Thyroid gland (tissue), 4 donors: ENCODE measurements at regions not wholly inside any gene's neighbourhood (a gene's known extent, or its start where the extent isn't known, plus 50 kb on each side); places are given as distances from the start of the nearest gene placed in this dataset.
"Not testable (repeated sequence)": the region's sequence is repeated elsewhere in the genome, so short reads cannot be mapped to it uniquely, and the experiment has no call there.

Experiments
- DNase-seq, 2 donors: peaks; one replicate each; pipeline ENCODE4 v3.0.0-alpha.2; 2019
- H3K27ac ChIP-seq, 3 donors: fragments of 200-600 bp; sonication (generic); 1 replicate in 2 of 3; 2 replicates in 1 of 3; pipeline ENCODE4 v1.5.1; 2016 to 2019; ENCODE audit warnings: mild to moderate bottlenecking in 1 of 3, moderate library complexity in 1 of 3
- H3K27me3 ChIP-seq: fragments of 200-600 bp; sonication (generic); one replicate; pipeline ENCODE4 v1.5.1; 2019
- H3K36me3 ChIP-seq, 2 donors: fragments of 200-600 bp; sonication (generic); one replicate each; pipeline ENCODE4 v1.5.1; 2016 to 2019
- H3K4me1 ChIP-seq, 2 donors: fragments of 200-600 bp; sonication (generic); one replicate each; pipeline ENCODE4 v1.5.1; 2017 to 2019
- H3K4me3 ChIP-seq, 3 donors: fragments of 200-600 bp; sonication (generic); replicated peaks in 1 of 3; 1 replicate in 2 of 3; 2 replicates in 1 of 3; pipeline ENCODE4 v1.5.1; 2016; ENCODE audit warnings: mild to moderate bottlenecking in 1 of 3
- H3K9me3 ChIP-seq: fragments of 200-600 bp; sonication (generic); one replicate; pipeline ENCODE4 v1.5.1; 2017
- POLR2A ChIP-seq, 2 donors: fragments of 450-650 bp; IDR thresholded peaks; one replicate each; pipeline ENCODE4 v1.6.1; 2017; ENCODE audit warnings: antibody characterized with exemption in 2 of 2, mild to moderate bottlenecking in 2 of 2, moderate library complexity in 1 of 2
- WGBS, 2 donors: methylation state at CpG; one replicate each; pipeline ENCODE4 v1.1.5; 2017; 5-methylcytosine and 5-hydroxymethylcytosine counted together
- intact Hi-C: fragments of 100-400 bp; cut with DNase I; formaldehyde crosslinking; loops from one replicate; pipeline ENCODE4 v1.15.1; 2023
- TF ChIP-seq, protein P1 (sequence below), 6 experiments: fragments of 200-600 bp in 3 of 6; fragments of 450-650 bp in 3 of 6; sonication (generic) in 3 of 6; IDR thresholded peaks; one replicate each; pipeline ENCODE4 v1.5.1; 2016 to 2019; ENCODE audit warnings: antibody characterized with exemption in 6 of 6, mild to moderate bottlenecking in 2 of 6, inconsistent platforms in 1 of 6, moderate library complexity in 1 of 6

GRCh38 chr2:131645177-131645765 is 117.6 kb downstream of the CCDC74A start:
- no peak for DNase-seq
- no peaks in the 10 kb centered on the region for H3K36me3 ChIP-seq
- no peak for TF ChIP-seq POLR2A (IDR thresholded peaks at IDR 0.05)
- TF ChIP-seq, protein P1, sequence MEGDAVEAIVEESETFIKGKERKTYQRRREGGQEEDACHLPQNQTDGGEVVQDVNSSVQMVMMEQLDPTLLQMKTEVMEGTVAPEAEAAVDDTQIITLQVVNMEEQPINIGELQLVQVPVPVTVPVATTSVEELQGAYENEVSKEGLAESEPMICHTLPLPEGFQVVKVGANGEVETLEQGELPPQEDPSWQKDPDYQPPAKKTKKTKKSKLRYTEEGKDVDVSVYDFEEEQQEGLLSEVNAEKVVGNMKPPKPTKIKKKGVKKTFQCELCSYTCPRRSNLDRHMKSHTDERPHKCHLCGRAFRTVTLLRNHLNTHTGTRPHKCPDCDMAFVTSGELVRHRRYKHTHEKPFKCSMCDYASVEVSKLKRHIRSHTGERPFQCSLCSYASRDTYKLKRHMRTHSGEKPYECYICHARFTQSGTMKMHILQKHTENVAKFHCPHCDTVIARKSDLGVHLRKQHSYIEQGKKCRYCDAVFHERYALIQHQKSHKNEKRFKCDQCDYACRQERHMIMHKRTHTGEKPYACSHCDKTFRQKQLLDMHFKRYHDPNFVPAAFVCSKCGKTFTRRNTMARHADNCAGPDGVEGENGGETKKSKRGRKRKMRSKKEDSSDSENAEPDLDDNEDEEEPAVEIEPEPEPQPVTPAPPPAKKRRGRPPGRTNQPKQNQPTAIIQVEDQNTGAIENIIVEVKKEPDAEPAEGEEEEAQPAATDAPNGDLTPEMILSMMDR (IDR thresholded peaks at IDR 0.05), result no peak
- no peaks in the 10 kb centered on the region for H3K27me3 ChIP-seq
- intact Hi-C loops, result no loop called here
- WGBS, 2 donors, result 90 to 94% methylated on average over 14 of the region's 14 CpGs
- no peak overlapping the region for H3K4me3 ChIP-seq
- H3K9me3 ChIP-seq, result no peaks in the 10 kb centered on the region
- no peak overlapping the region for H3K27ac ChIP-seq
- H3K4me1 ChIP-seq, result no peaks in the 10 kb centered on the region

- 84 to 90% methylated on average over 15 of the region's 15 CpGs for WGBS, 2 donors
- H3K4me3 ChIP-seq, H3K9me3 ChIP-seq, H3K4me1 ChIP-seq, H3K27me3 ChIP-seq, H3K36me3 ChIP-seq, intact Hi-C loops, DNase-seq, H3K27ac ChIP-seq: not testable (repeated sequence)
Measured at GRCh38 chr2:131646220-131646619, 118.5 kb downstream of the CCDC74A start.

DNA sequence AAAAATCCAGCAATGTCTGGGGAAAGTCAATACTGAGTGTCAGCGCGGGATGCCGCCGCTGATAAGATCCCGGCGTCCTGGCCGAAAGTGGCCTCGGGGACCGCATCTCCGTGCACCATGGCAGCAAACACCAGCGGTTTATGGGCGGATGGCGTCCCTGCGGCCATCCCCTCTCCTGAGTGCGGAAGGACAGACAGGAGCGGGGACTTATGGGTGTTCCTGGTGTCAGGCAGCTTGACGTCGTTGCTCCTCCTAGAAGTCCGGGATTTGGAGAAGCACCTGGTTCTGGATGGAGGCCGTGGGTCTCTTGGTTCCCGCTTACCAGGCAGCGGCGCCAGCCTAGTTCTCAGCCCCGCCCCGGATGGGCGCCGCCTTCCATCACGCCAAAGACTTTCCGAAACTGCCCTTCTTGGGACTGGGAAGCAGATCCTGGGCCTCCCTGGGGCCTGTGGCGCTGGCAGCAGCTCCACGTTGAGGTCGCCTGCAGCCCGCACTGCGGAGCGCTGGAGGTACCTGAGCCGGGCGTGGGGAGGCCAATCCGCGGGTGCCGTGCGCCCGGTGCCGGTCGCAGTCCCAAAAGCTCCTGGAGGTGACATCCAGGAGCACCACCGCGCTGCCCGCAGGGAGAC is 119.1 kb downstream of the CCDC74A start:
- Histone ChIP-seq H3K4me1 (no peaks in the 10 kb centered on the region), H3K36me3 (no peaks in the 10 kb centered on the region), H3K9me3 (no peaks in the 10 kb centered on the region), H3K4me3 (no peak overlapping the region), H3K27me3 (no peaks in the 10 kb centered on the region), H3K27ac (no peak overlapping the region)
- DNase-seq, result no peak
- WGBS, 2 donors, result 23 to 26% methylated on average over 21 to 47 of the region's 47 CpGs
- no peak for TF ChIP-seq POLR2A (IDR thresholded peaks at IDR 0.05)
- TF ChIP-seq, protein P1 (IDR thresholded peaks at IDR 0.05), result no peak
- intact Hi-C loops, result no loop called here

DNA sequence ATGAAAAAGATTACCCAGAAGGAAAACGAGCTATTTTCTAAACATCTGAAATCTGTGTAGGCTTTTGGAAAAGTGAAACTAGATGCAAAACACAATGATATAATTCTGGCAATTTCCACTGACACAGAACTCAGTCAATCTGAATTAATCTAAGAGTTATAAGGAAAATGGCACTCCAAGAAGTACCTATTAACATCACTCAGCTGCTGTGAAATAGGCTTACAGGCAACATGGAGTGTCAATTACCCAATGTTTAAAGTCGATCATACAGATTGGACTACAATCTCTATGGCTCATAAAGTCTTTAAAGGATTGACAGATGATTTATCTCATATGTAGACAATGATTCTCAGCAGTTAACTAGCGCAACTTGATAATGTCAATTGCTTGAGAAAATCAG is 120.9 kb downstream of the CCDC74A start:
- 75 to 83% methylated on average over 3 of the region's 3 CpGs for WGBS, 2 donors

GRCh38 chr2:131652246-131652645 is 124.6 kb downstream of the CCDC74A start:
- 65 to 96% methylated on average over 3 of the region's 3 CpGs for WGBS, 2 donors
- H3K4me3 ChIP-seq, H3K4me1 ChIP-seq, H3K27me3 ChIP-seq, intact Hi-C loops, H3K27ac ChIP-seq, H3K36me3 ChIP-seq, H3K9me3 ChIP-seq, DNase-seq: not testable (repeated sequence)

More for the DNA sequence above, 120.9 kb downstream of the CCDC74A start:
- H3K27ac ChIP-seq, H3K4me3 ChIP-seq, H3K4me1 ChIP-seq, DNase-seq, H3K9me3 ChIP-seq, H3K27me3 ChIP-seq, intact Hi-C loops, H3K36me3 ChIP-seq: not testable (repeated sequence)

DNA sequence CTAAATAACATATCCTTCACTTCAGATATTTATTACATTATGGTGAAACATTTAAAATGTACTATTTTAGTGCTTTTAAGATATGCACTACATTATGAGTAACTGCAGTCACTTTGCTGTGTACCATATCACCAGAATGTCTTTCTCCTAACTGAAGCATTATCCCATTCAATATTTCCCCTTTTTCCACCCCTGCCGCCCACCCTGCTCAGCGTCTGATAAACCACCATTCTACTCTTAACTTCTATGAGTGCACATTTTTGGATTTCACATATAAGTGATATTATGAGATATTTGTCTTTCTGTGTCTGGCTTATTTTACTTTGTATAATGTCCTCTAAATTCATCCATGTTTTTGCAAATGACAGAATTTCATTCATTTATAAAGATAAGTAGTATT is 126.4 kb downstream of the CCDC74A start:
- intact Hi-C loops, H3K36me3 ChIP-seq, H3K9me3 ChIP-seq, DNase-seq, H3K27ac ChIP-seq, H3K27me3 ChIP-seq, H3K4me3 ChIP-seq, H3K4me1 ChIP-seq: not testable (repeated sequence)
- 87 to 93% methylated on average over 2 of the region's 2 CpGs for WGBS, 2 donors

DNA sequence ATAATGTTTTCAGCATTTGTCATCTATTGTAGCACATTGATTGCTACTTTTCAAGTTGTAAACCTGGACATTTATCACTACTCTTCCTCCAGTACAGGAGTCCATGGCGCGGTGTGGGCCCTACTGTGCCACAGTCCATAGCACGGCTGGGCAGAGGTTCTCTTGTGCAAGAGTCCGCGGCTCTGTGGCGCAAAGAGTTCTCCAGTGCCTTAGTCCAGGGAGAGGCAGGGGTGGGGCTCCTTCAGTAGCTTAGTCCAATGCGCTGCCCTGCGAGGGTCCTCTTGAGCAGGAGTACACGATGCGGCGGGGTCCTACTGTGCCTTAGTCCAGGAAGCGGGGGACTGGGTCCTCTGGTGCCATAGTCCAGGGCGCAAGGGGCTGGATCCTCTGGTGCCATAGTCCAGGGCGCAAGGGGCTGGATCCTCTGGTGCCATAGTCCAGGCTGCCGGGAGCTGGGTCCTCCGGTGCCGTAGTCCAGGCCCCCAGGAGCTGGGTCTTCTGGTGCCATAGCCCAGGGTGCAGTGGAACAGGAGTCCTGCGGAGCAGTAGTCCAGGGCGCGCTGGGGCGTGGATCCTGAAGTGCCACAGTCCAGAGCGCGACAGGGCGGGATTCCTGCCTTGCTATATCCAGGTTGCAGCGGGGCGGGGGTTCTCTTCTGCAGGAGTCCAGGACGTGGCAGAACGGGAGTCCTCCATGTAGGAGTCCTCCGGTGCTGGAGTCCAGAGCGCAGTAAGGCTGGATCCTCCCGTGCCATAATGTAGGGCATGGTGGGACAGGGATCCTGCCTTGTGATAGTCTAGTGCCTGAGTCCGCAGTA is 129.3 kb downstream of the CCDC74A start:
- no peak overlapping the region for H3K4me3 ChIP-seq

More for the DNA sequence above, 129.3 kb downstream of the CCDC74A start:
- H3K27ac ChIP-seq, result no peak overlapping the region
- no peaks in the 10 kb centered on the region for H3K36me3 ChIP-seq
- intact Hi-C loops, result no loop called here
- H3K9me3 ChIP-seq, result no peaks in the 10 kb centered on the region
- peaks cover 0 to 4% of the 10 kb centered on the region in 2 donors for H3K4me1 ChIP-seq
- TF ChIP-seq, protein P1 (IDR thresholded peaks at IDR 0.05), result no peak
- TF ChIP-seq POLR2A (IDR thresholded peaks at IDR 0.05), result no peak
- 93 to 95% methylated on average over 25 to 27 of the region's 32 CpGs for whole genome bisulfite sequencing, 2 donors
- no peaks in the 10 kb centered on the region for H3K27me3 ChIP-seq
- DNase-seq, result no peak
